Motor neuron (in vitro differentiated cells): ENCODE measurements at regions not wholly inside any gene's neighbourhood (a gene's known extent, or its start where the extent isn't known, plus 50 kb on each side); places are given as distances from the start of the nearest gene placed in this dataset.
"Not testable (repeated sequence)": the region's sequence is repeated elsewhere in the genome, so short reads cannot be mapped to it uniquely, and the experiment has no call there.

Experiments
- ATAC-seq, 8 experiments: fragments of 200-7000 bp; cut with Tn5 transposase; replicated peaks in 6 of 8; 2 replicates each; pipeline ENCODE4 v1.8.0; 2021; ENCODE audit warnings: mild to moderate bottlenecking in 8 of 8, moderate library complexity in 8 of 8
- H3K27ac ChIP-seq, 2 donors: fragments of 250-450 bp; sonication (Bioruptor Pico); 2 replicates each; pipeline ENCODE4 v1.9.0; 2021; ENCODE audit warnings: antibody characterized with exemption in 2 of 2, mild to moderate bottlenecking in 2 of 2, moderate library complexity in 1 of 2
- H3K4me1 ChIP-seq, 2 donors: fragments of 250-450 bp; sonication (Bioruptor Pico); replicated peaks in 1 of 2; 2 replicates each; pipeline ENCODE4 v1.6.1; 2021; ENCODE audit warnings: antibody characterized with exemption in 2 of 2, mild to moderate bottlenecking in 2 of 2, moderate library complexity in 1 of 2
- H3K4me3 ChIP-seq, 5 donors: fragments of 250-450 bp; sonication (Bioruptor Pico); 2 replicates each; pipeline ENCODE4 v1.9.0; 2021; ENCODE audit warnings: antibody characterized with exemption in 5 of 5, mild to moderate bottlenecking in 5 of 5, moderate library complexity in 4 of 5
- WGBS, 10 experiments: fragments of 450-650 bp; shearing (Covaris generic); methylation state at CpG; one replicate each; pipeline ENCODE4 v1.0.0; 2022; 5-methylcytosine and 5-hydroxymethylcytosine counted together
- in situ Hi-C, 9 experiments: fragments of 400-800 bp; cut with MboI; loops; one replicate each; pipeline ENCODE4 v1.15.0; 2021; ENCODE audit warnings: low sequenced_read_pairs in 9 of 9, low pct_unique_long_range_greater_than_20kb in 2 of 9; ENCODE audit not compliant: unreplicated experiment in 9 of 9

- ATAC-seq: peak in 4 of 8 experiments; percentile 28 to 74 (median 35)
- no peak overlapping the region for H3K4me3 ChIP-seq
- WGBS, 10 experiments: 0 to 91% (median 80%) methylated on average over 1 to 3 of the region's 3 CpGs; no CpG with 5 or more reads in 1 of the 10 experiments
- in situ Hi-C loops: no loop called here
- no peaks in the 10 kb centered on the region for H3K4me1 ChIP-seq
- H3K27ac ChIP-seq: no peak overlapping the region
Measured at GRCh38 chr5:17732351-17732923, 98.2 kb downstream of the TAF11L14 start.

GRCh38 chr5:17734011-17734410 lies 99.8 kb downstream of the TAF11L14 start:
- Histone ChIP-seq H3K4me3 (no peak overlapping the region), H3K27ac (no peak overlapping the region), H3K4me1 (no peaks in the 10 kb centered on the region)
- ATAC-seq: no peak
- 0 to 100% (median 100%) methylated on average over 1 to 2 of the region's 2 CpGs; no CpG with 5 or more reads in 5 of the 10 experiments for WGBS, 10 experiments
- in situ Hi-C loops: no loop called here

GRCh38 chr5:17735761-17736160 lies 101.5 kb downstream of the TAF11L14 start:
- ATAC-seq: no peak
- H3K4me3 ChIP-seq: no peak overlapping the region
- no peaks in the 10 kb centered on the region for H3K4me1 ChIP-seq
- WGBS, 10 experiments: 21 to 100% (median 85%) methylated on average over 1 to 4 of the region's 4 CpGs; no CpG with 5 or more reads in 2 of the 10 experiments
- in situ Hi-C loops: no loop called here
- no peak overlapping the region for H3K27ac ChIP-seq

GRCh38 chr5:17737092-17737491 lies 102.8 kb downstream of the TAF11L14 start:
- WGBS, 10 experiments: 30 to 100% (median 100%) methylated on average over 2 of the region's 2 CpGs; no CpG with 5 or more reads in 3 of the 10 experiments
- no peak for ATAC-seq
- Histone ChIP-seq H3K27ac (no peak overlapping the region), H3K4me1 (no peaks in the 10 kb centered on the region), H3K4me3 (no peak overlapping the region)
- in situ Hi-C loops: no loop called here

- no peaks in the 10 kb centered on the region for H3K4me1 ChIP-seq
- H3K4me3 ChIP-seq: no peak overlapping the region
- H3K27ac ChIP-seq: no peak overlapping the region
- ATAC-seq: peak in 2 of 8 experiments; percentile 57 to 72
- in situ Hi-C loops: no loop called here
- 0 to 100% (median 67%) methylated on average over 1 to 2 of the region's 2 CpGs; no CpG with 5 or more reads in 2 of the 10 experiments for WGBS, 10 experiments
Measured at GRCh38 chr5:17738446-17738845, 104.2 kb downstream of the TAF11L14 start.

- in situ Hi-C loops: no loop called here
- 0 to 100% (median 60%) methylated on average over 2 to 8 of the region's 8 CpGs for WGBS, 10 experiments
- ATAC-seq: peak in 1 of 8 experiments; percentile 31
- no peaks in the 10 kb centered on the region for H3K4me1 ChIP-seq
- H3K4me3 ChIP-seq: no peak overlapping the region
- no peak overlapping the region for H3K27ac ChIP-seq
Measured at GRCh38 chr5:17743580-17744435, 109.5 kb downstream of the TAF11L14 start.

- WGBS, 10 experiments: 17 to 100% (median 80%) methylated on average over 1 to 2 of the region's 2 CpGs; no CpG with 5 or more reads in 5 of the 10 experiments
- no peak overlapping the region for H3K27ac ChIP-seq
- in situ Hi-C loops: no loop called here
- H3K4me1 ChIP-seq: no peaks in the 10 kb centered on the region
- H3K4me3 ChIP-seq: no peak overlapping the region
- ATAC-seq: no peak
Measured at GRCh38 chr5:17748201-17748600, 113.9 kb downstream of the TAF11L14 start.

GRCh38 chr5:17748941-17749340 lies 114.7 kb downstream of the TAF11L14 start:
- H3K4me3 ChIP-seq: no peak overlapping the region
- ATAC-seq: no peak
- no peak overlapping the region for H3K27ac ChIP-seq
- no peaks in the 10 kb centered on the region for H3K4me1 ChIP-seq
- 0 to 100% (median 43%) methylated on average over 1 of the region's 1 CpG; no CpG with 5 or more reads in 4 of the 10 experiments for WGBS, 10 experiments
- in situ Hi-C loops: no loop called here

- H3K4me3 ChIP-seq, H3K4me1 ChIP-seq, in situ Hi-C loops, H3K27ac ChIP-seq, ATAC-seq: not testable (repeated sequence)
- WGBS, 10 experiments: 90% methylated on average over 2 of the region's 12 CpGs; no CpG with 5 or more reads in 9 of the 10 experiments
Measured at GRCh38 chr5:17755406-17755805, 121.1 kb downstream of the TAF11L14 start.

- in situ Hi-C loops: no loop called here
- ATAC-seq: no peak
- Histone ChIP-seq H3K27ac (no peak overlapping the region), H3K4me1 (peaks cover 0 to 20% of the 10 kb centered on the region in 2 donors), H3K4me3 (no peak overlapping the region)
- 3 to 97% (median 54%) methylated on average over 1 to 4 of the region's 4 CpGs for WGBS, 10 experiments
Measured at GRCh38 chr5:17761326-17761725, 127.1 kb downstream of the TAF11L14 start.

- in situ Hi-C loops: no loop called here
- no peak for ATAC-seq
- H3K27ac ChIP-seq: no peak overlapping the region
- peaks cover 0 to 24% of the 10 kb centered on the region in 2 donors for H3K4me1 ChIP-seq
- WGBS, 10 experiments: 0 to 100% (median 100%) methylated on average over 1 of the region's 1 CpG; no CpG with 5 or more reads in 5 of the 10 experiments
- H3K4me3 ChIP-seq: no peak overlapping the region
Measured at GRCh38 chr5:17763301-17763700, 129.0 kb downstream of the TAF11L14 start.

GRCh38 chr5:17766031-17766430 lies 131.8 kb downstream of the TAF11L14 start:
- in situ Hi-C loops: no loop called here
- Histone ChIP-seq H3K4me1 (peaks cover 10 to 51% of the 10 kb centered on the region in 2 donors), H3K4me3 (no peak overlapping the region), H3K27ac (no peak overlapping the region)
- WGBS, 10 experiments: 0 to 100% (median 82%) methylated on average over 1 to 2 of the region's 2 CpGs; no CpG with 5 or more reads in 1 of the 10 experiments
- ATAC-seq: no peak

- WGBS, 10 experiments: 13 to 100% (median 46%) methylated on average over 1 to 3 of the region's 3 CpGs; no CpG with 5 or more reads in 3 of the 10 experiments
- peak in 5 of 8 experiments; percentile 55 to 89 (median 60) for ATAC-seq
- H3K27ac ChIP-seq: peak overlapping the region in 1 of 2 donors; percentile 55
- peaks cover 15 to 55% of the 10 kb centered on the region in 2 donors for H3K4me1 ChIP-seq
- no peak overlapping the region for H3K4me3 ChIP-seq
- in situ Hi-C loops: no loop called here
Measured at GRCh38 chr5:17769277-17769676, 135.0 kb downstream of the TAF11L14 start.
